ENCODE measurements at regions not wholly inside any gene's neighbourhood (a gene's known extent, or its start where the extent isn't known, plus 50 kb on each side); places are given as distances from the start of the nearest gene placed in this dataset.
"Not testable (repeated sequence)": the region's sequence is repeated elsewhere in the genome, so short reads cannot be mapped to it uniquely, and the experiment has no call there.

GRCh38 chrX:1103360-1103759 lies 109.1 kb downstream of the CRLF2 start:
- DNase-seq (ENCODE audit: low spot score): no peak

GRCh38 chrX:1102786-1103185 lies 109.7 kb downstream of the CRLF2 start:
- DNase-seq (ENCODE audit: low spot score): no peak

DNA sequence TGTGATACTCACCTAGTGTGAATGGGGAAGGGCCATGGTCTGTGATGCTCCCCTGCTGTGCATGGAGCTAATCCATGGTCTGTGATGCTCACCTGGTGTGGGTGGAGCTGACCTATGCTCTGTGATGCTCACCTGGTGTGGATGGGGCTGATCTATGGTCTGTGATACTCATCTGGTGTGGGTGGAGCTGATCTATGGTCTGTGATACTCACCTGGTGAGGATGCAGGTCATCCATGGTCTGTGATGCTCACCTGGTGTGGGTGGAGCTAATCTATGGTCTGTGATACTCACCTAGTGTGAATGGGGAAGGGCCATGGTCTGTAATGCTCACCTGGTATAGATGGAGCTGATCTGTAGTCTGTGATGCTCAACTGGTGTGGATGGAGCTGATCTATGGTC lies 110.2 kb downstream of the CRLF2 start:
- DNase-seq (ENCODE audit: low spot score): not testable (repeated sequence)

DNA sequence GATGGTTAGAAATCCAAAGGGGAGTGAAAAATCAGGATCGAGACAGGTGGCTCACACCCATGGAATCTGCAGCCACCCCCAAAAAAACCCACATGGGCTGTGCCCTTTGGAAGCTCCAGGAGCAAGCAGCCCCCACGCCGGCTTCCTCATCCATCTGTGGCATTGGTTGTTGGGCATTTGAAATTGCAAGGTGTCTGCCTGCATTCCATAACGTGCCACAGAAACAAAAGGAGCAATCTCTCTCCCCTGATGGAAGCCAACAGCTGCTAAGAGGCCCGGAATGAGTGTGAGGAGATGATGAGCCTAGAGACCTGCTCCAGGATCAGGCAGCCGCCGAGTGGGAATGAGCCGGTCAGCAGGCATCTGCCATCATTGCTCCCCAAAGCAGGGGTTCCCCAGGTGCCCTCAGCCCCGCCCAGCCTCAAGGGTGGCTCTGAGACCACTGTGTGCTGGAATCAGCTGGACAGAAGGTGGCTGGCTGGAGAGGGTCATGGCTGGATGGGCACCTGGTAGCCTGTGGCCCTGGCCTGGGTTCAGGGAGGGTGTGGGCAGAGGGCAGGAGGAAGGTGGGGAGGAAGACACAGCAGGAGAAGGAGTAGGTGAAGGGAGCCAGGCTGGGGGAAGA lies 113.2 kb downstream of the CRLF2 start:
- DNase-seq (ENCODE audit: low spot score): no peak

DNA sequence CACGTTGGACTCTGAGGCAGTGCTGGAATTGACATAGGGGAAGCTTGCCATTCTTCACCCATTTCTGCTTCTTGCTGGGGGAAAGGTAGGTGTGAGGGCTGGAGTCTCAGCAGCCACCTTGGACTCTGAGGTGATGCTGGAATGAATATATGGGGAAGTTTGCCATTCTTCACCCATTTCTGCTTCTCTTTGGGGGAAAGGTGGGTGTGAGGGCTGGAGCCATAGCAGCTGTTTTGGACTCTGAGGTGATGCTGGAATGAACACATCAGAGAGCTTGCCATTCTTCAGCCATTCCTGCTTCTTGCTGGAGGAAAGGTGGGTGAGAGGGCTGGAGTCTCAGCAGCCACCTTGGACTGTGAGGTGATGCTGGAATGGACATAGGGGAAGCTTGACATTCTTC lies 115.1 kb downstream of the CRLF2 start:
- DNase-seq (ENCODE audit: low spot score): no peak

- no peak for DNase-seq (ENCODE audit: low spot score)
Measured at GRCh38 chrX:1094566-1095333, 117.7 kb downstream of the CRLF2 start.

GRCh38 chrX:1093586-1094421 lies 118.6 kb downstream of the CRLF2 start:
- DNase-seq (ENCODE audit: low spot score): no peak

DNA sequence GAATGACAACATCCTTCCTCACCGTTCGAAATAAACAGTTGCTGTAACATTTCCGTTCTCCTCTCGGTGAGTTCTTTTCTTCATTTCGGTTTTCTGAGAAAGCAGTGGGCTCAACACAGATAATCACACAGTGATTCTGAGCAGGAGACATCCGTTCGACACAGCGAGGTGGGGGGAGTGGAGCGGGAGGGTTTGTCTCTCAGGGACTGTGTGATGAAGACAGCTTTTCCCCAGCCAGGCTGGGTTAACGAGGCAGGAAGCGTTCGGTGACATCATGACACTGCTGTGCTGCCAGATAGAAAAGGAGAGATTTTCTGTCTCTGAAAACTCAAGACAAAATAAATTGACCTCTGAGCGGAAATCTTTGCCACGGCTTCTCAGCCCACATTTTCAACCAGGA lies 119.3 kb downstream of the CRLF2 start:
- DNase-seq (ENCODE audit: low spot score): no peak

GRCh38 chrX:1086444-1087409 lies 125.7 kb downstream of the CRLF2 start:
- no peak for DNase-seq (ENCODE audit: low spot score)

DNA sequence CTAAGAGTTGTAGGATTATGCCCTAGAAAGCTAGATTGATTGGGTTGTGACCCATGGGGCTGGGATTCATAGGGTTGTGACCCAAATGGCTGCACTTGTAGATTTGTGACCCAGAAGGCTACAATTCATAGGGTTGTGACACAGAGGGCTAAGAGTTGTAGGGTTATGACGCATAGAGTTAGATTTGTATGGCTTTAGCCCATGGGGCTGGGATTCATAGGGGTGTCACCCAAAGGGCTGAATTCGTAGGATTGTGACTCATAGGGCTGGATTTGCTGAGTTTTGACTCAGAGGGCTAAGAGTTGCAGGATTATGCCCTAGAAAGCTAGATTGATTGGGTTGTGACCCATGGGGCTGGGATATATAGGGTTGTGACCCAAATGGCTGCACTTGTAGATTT lies 126.6 kb downstream of the CRLF2 start:
- DNase-seq (ENCODE audit: low spot score): not testable (repeated sequence)

GRCh38 chrX:1084689-1085088 lies 127.8 kb downstream of the CRLF2 start:
- DNase-seq (ENCODE audit: low spot score): no peak

- no peak for DNase-seq (ENCODE audit: low spot score)
Measured at GRCh38 chrX:1076871-1077651, 135.4 kb downstream of the CRLF2 start.

DNA sequence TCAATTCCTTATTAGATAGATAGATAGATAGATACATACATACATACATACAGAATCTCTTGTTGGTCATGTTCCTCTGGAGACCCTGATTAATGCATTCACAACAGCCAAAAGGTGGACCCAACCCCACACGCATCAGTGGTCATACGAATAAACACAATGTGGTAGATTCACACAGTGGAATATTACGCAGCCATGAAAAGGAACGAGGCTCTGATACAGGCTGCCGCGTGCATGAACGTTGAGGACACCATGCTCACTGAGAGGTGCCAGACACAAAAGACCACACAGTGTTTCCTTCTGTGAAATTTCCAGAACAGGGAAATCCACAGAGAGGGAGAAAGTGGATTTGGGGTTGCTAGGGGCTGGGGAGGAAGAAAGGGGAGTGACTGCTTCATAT lies 136.7 kb downstream of the CRLF2 start:
- DNase-seq (ENCODE audit: low spot score): no peak

- no peak for DNase-seq (ENCODE audit: low spot score)
Measured at GRCh38 chrX:1075156-1075555, 137.3 kb downstream of the CRLF2 start.

DNA sequence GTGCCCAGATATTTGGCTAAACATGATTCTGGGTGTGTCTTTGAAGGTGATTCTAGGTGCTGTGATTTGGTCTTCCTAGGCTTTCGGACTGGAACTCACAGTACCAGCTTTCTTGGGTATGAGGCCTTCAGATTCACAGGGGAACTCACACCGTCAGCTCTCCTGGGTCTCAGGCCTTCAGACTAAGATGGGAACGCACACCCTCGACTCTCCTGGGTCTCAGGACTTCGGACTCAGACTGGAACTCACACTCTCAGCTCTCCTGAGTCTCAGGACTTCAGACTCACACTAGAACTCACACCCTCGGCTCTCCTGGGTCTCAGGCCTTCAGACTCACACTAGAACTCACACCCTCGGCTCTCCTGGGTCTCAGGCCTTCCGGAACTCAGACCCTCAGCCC lies 137.7 kb downstream of the CRLF2 start:
- no peak for DNase-seq (ENCODE audit: low spot score)

GRCh38 chrX:1074172-1074571 lies 138.3 kb downstream of the CRLF2 start:
- DNase-seq (ENCODE audit: low spot score): no peak

DNA sequence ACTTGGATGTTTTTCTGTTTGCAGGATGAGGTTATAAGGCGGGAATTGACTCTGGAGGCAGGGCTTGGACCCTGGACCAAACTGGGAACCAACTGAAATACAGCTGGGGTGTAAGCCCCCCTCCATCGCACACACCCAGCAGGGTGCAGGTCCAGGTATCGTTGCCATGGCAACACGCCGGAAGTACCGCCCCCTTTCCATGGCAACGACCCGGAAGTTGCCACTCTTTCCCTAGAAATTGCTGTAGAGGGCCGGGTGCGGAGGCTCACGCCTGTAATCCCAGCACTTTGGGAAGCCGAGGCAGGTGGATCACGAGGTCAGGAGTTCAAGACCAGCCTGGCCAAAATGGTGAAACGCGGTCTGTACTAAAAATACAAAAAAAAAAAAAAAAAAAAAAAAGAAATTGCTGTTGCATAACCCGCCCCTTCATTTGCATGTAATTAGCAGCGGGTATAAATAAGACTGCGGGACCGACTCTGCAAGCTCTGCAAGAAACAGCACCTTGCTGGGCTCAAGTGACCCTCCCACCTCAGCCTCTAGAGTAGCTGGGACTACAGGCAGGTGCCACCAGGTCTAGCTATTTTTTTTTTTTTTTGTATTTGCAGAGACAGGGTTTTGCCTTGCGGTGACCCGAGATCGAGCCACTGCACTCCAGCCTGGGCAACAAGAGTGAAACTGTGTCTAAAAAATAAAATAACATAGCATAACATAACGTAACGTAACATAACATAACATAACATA lies 139.6 kb downstream of the CRLF2 start:
- no peak for DNase-seq (ENCODE audit: low spot score)

DNA sequence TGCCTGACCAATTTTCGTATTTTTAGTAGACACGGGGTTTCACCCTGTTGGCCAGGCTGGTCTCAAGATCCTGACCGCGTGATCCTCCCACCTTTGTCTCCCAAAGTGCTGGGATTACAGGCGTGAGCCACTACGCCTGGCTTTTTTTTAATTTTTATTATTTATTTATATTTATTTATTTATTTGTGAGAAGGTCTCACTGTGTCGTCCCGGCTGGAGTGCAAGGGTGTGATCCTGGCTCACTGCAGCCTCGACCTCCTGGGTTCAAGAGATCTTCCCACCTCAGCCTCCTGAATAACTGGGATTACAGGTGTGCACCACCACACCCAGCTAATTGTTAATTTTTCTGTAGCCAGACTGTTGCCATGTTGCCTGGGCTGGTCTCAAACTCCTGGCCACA lies 141.1 kb downstream of the CRLF2 start:
- no peak for DNase-seq (ENCODE audit: low spot score)

GRCh38 chrX:1062351-1062750 lies 150.1 kb downstream of the CRLF2 start:
- DNase-seq (ENCODE audit: low spot score): no peak

DNA sequence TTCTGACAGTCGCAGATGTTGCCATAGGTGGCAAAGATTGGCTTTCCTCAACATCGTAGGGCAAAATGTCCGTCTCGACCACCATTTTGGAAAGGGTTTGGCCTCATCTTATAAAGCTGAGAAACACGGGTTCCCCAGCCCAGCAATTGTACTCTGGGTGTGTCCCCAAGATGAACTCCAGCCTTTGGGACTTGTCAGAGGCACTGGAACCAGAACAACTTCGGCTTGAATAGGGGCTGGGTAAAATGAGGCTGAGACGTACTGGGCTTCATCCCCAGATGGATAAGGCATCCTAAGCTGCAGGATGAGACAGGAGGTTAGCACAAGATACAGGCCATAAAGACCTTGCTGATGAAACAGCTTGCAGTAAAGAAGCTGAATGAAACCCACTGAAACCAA lies 151.9 kb downstream of the CRLF2 start:
- no peak for DNase-seq (ENCODE audit: low spot score)

All from umbilical cord (tissue), 1 donor.